ENCODE measurements at regions not wholly inside any gene's neighbourhood (a gene's known extent, or its start where the extent isn't known, plus 50 kb on each side); places are given as distances from the start of the nearest gene placed in this dataset.

- Histone ChIP-seq H3K9me2 (ENCODE audit: low read depth, low read length) (no peaks in the 10 kb centered on the region), H2AFZ (ENCODE audit: low read length) (no peak overlapping the region)
These were observed 117.6 kb upstream of the MGAT4C start for GRCh38 chr12:86373813-86374212.

DNA sequence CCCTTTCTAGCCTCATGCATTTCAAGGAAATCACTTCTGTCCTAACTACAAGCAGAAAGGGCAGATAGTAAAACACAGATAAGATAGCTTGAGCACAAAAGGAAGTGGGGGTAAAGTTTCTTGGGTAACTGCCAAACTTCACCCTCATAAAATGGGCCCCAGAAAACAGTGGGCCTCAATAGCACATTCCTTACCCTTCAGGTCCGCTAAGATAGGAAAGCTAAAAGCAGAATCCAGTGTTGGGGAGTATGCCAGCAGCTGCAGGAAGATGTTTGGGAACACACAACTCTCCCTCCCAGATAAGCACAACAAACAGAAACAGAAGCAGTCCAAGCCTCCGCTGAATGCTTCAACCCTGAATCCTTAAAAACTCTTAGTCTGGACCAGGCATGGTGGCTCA, 110.9 kb upstream of the MGAT4C start:
- Histone ChIP-seq H3K9ac (ENCODE audit: low read length) (no peak overlapping the region), H3K79me2 (ENCODE audit: insufficient read depth, low read length) (no peaks in the 10 kb centered on the region), H3K4me3 (ENCODE audit: low read depth, low read length, poor library complexity, severe bottlenecking) (no peak overlapping the region), H4K20me1 (ENCODE audit: insufficient read depth, low read length) (no peaks in the 10 kb centered on the region), H3K9me3 (ENCODE audit: low read length) (no peaks in the 10 kb centered on the region), H3K27ac (ENCODE audit: low read depth, low read length, poor library complexity, severe bottlenecking) (no peak overlapping the region), H2AFZ (ENCODE audit: low read length) (no peak overlapping the region), H3K27me3 (ENCODE audit: insufficient read depth, low read length) (no peaks in the 10 kb centered on the region), H3K9me2 (ENCODE audit: low read depth, low read length) (no peaks in the 10 kb centered on the region), H3K36me3 (ENCODE audit: insufficient read depth, low read length) (no peaks in the 10 kb centered on the region), H3F3A (ENCODE audit: insufficient read depth, low read length) (no peaks in the 10 kb centered on the region), H3K4me1 (ENCODE audit: insufficient read depth, low read length, severe bottlenecking) (no peaks in the 10 kb centered on the region), H3K4me2 (ENCODE audit: low read length) (no peak overlapping the region)
- no peak for TF ChIP-seq EZH2 (IDR thresholded peaks at IDR 0.05; ENCODE audit: borderline replicate concordance, low read length)
- TF ChIP-seq, protein P1, sequence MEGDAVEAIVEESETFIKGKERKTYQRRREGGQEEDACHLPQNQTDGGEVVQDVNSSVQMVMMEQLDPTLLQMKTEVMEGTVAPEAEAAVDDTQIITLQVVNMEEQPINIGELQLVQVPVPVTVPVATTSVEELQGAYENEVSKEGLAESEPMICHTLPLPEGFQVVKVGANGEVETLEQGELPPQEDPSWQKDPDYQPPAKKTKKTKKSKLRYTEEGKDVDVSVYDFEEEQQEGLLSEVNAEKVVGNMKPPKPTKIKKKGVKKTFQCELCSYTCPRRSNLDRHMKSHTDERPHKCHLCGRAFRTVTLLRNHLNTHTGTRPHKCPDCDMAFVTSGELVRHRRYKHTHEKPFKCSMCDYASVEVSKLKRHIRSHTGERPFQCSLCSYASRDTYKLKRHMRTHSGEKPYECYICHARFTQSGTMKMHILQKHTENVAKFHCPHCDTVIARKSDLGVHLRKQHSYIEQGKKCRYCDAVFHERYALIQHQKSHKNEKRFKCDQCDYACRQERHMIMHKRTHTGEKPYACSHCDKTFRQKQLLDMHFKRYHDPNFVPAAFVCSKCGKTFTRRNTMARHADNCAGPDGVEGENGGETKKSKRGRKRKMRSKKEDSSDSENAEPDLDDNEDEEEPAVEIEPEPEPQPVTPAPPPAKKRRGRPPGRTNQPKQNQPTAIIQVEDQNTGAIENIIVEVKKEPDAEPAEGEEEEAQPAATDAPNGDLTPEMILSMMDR (IDR thresholded peaks at IDR 0.05; ENCODE audit: low read length) = no peak

More at GRCh38 chr12:86373813-86374212, 117.6 kb upstream of the MGAT4C start:
- no peaks in the 10 kb centered on the region for H3K9me3 ChIP-seq (ENCODE audit: low read length)
- H3K36me3 ChIP-seq (ENCODE audit: insufficient read depth, low read length) = no peaks in the 10 kb centered on the region
- H3F3A ChIP-seq (ENCODE audit: insufficient read depth, low read length) = no peaks in the 10 kb centered on the region
- no peak overlapping the region for H3K4me3 ChIP-seq (ENCODE audit: low read depth, low read length, poor library complexity, severe bottlenecking)
- no peaks in the 10 kb centered on the region for H3K79me2 ChIP-seq (ENCODE audit: insufficient read depth, low read length)
- no peak for TF ChIP-seq EZH2 (IDR thresholded peaks at IDR 0.05; ENCODE audit: borderline replicate concordance, low read length)
- TF ChIP-seq, protein P1 (IDR thresholded peaks at IDR 0.05; ENCODE audit: low read length) = no peak
- H3K9ac ChIP-seq (ENCODE audit: low read length) = no peak overlapping the region
- H3K27me3 ChIP-seq (ENCODE audit: insufficient read depth, low read length) = no peaks in the 10 kb centered on the region
- H3K4me1 ChIP-seq (ENCODE audit: insufficient read depth, low read length, severe bottlenecking) = no peaks in the 10 kb centered on the region
- H4K20me1 ChIP-seq (ENCODE audit: insufficient read depth, low read length) = no peaks in the 10 kb centered on the region
- H3K27ac ChIP-seq (ENCODE audit: low read depth, low read length, poor library complexity, severe bottlenecking) = no peak overlapping the region
- H3K4me2 ChIP-seq (ENCODE audit: low read length) = no peak overlapping the region

GRCh38 chr12:86349196-86349595, 93.0 kb upstream of the MGAT4C start:
- H3K27ac ChIP-seq (ENCODE audit: low read depth, low read length, poor library complexity, severe bottlenecking) = no peak overlapping the region
- H3K9me3 ChIP-seq (ENCODE audit: low read length) = no peaks in the 10 kb centered on the region
- no peak overlapping the region for H3K9ac ChIP-seq (ENCODE audit: low read length)
- TF ChIP-seq EZH2 (IDR thresholded peaks at IDR 0.05; ENCODE audit: borderline replicate concordance, low read length) = no peak
- TF ChIP-seq, protein P1 (IDR thresholded peaks at IDR 0.05; ENCODE audit: low read length) = no peak
- no peak overlapping the region for H3K4me3 ChIP-seq (ENCODE audit: low read depth, low read length, poor library complexity, severe bottlenecking)
- no peaks in the 10 kb centered on the region for H3K4me1 ChIP-seq (ENCODE audit: insufficient read depth, low read length, severe bottlenecking)
- no peaks in the 10 kb centered on the region for H3K36me3 ChIP-seq (ENCODE audit: insufficient read depth, low read length)
- no peaks in the 10 kb centered on the region for H3F3A ChIP-seq (ENCODE audit: insufficient read depth, low read length)
- no peak overlapping the region for H2AFZ ChIP-seq (ENCODE audit: low read length)
- no peaks in the 10 kb centered on the region for H3K9me2 ChIP-seq (ENCODE audit: low read depth, low read length)
- no peak overlapping the region for H3K4me2 ChIP-seq (ENCODE audit: low read length)
- H3K27me3 ChIP-seq (ENCODE audit: insufficient read depth, low read length) = no peaks in the 10 kb centered on the region
- no peaks in the 10 kb centered on the region for H4K20me1 ChIP-seq (ENCODE audit: insufficient read depth, low read length)
- H3K79me2 ChIP-seq (ENCODE audit: insufficient read depth, low read length) = no peaks in the 10 kb centered on the region

All from OCI-LY1 (cell line).